ENCODE measurements at regions not wholly inside any gene's neighbourhood (a gene's known extent, or its start where the extent isn't known, plus 50 kb on each side); places are given as distances from the start of the nearest gene placed in this dataset.
"Not testable (repeated sequence)": the region's sequence is repeated elsewhere in the genome, so short reads cannot be mapped to it uniquely, and the experiment has no call there.

GRCh38 chr12:94856324-94856723 lies 147.2 kb downstream of the NDUFA12 start:
- no peak for DNase-seq

GRCh38 chr12:94855853-94856252 lies 147.6 kb downstream of the NDUFA12 start:
- no peak for DNase-seq

DNA sequence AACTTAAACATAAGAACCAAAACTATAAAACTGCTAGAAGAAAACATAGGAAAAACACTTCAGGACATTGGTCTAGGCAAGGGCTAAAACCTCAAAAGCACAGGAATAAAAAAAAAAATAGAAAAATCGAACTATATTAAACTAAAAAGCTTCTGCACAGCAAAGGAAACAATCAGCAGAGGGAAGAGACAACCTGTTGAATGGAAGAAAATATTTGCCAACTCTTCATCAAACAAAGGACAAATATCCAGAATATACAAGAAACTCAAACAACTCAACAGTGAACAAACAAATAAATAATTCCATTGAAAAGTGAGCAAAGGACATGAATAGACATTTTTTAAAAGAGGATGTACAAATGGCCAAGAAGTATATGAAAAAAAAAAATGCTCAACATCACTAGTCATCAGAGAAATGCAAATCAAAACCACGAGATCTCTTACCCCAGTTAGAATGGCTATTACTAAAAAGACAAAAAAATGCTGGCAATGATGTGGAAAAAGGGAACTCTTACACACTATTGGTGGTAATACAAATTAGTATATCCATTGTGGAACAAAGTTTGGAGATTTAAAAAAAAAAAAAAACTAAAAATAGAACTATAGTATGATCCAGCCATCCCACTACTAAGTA lies 152.0 kb downstream of the NDUFA12 start:
- no peak for DNase-seq

DNA sequence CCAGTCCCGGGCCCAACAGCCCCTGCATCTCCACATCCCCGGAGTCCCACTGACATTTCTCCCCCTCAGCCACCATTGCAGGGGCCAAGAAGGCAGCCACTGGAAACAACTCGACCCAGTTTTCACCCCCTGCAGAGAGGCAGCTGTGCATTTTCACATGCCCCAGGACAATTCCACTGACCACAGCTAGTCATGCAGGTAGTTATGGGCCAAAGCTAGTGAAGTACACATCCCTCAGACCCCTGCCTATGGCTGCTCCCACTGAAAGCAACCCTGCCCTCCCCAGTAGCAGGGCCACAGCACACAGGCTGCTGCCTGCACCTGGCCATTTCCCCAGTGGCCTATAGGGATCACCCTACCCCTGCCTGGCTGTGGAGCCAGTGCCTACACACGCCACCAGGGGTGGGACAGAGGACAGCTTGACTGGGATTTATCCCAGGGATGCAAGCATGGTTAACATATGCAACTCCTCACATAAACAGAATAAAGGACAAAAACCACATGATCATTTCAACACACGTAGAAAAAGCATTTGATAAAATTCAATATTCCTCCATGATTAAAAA lies 154.0 kb downstream of the NDUFA12 start:
- no peak for DNase-seq

GRCh38 chr12:94848966-94849365 lies 154.5 kb downstream of the NDUFA12 start:
- DNase-seq, result no peak

DNA sequence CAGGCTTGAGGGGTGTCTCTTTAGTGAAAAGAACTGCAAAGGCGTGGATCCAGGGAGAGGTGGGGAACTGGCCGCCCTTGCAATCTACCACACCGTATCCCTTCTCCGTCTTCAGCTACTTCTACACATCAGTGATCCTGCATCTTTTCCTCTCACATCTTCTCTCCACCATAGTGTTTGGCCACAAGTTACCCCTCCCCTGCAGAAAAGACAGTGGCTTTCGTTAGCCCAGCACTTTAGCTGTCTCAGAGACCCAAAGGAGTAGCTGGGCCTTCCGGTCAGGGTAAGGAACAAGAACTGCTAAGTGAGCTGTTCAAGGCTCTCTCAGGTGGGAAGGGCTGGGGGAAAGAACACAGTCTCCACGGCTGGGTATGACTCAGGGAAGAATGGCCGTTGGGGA lies 158.4 kb downstream of the NDUFA12 start:
- DNase-seq, result no peak

GRCh38 chr12:94844452-94844851 lies 159.0 kb downstream of the NDUFA12 start:
- DNase-seq, result no peak

- DNase-seq, result no peak
Measured at GRCh38 chr12:94841904-94842610, 161.4 kb downstream of the NDUFA12 start.

DNA sequence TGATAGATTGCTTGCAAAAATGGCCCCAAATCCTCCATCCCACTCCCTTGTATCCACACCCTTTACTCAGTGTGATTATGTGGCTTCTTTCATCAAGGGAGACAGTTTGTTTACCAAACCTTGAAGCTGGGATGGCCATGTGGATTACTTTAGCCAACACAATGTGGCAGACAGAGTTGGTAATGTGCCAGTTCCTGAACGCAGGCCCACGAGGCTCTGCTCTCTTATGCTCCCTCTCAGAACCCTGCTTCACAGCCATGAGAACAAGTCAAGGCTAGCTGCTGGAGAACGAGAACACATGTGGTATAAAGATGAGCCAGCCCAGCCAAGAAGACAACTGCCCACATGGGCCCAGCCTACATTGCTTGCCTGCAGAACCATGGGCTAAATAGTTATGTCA lies 162.3 kb downstream of the NDUFA12 start:
- no peak for DNase-seq

DNA sequence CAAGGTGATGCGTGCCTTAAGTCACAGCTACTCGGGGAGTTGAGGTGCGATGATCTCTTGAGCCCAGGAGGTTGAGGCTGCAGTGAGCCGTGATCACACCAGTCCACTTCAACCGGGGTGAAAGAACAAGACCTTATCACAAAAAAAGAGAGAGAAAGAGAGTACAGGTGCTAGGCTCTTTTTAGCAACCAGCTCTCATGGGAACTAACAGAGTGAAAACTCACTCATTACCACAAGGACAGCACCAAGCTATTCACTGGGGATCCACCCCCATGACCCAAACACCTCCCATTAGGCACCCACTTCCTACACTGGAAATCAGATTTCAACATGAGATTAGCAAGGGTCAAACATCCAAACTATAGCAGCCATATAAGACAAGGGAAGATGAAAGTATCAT lies 164.2 kb downstream of the NDUFA12 start:
- DNase-seq, result no peak

DNA sequence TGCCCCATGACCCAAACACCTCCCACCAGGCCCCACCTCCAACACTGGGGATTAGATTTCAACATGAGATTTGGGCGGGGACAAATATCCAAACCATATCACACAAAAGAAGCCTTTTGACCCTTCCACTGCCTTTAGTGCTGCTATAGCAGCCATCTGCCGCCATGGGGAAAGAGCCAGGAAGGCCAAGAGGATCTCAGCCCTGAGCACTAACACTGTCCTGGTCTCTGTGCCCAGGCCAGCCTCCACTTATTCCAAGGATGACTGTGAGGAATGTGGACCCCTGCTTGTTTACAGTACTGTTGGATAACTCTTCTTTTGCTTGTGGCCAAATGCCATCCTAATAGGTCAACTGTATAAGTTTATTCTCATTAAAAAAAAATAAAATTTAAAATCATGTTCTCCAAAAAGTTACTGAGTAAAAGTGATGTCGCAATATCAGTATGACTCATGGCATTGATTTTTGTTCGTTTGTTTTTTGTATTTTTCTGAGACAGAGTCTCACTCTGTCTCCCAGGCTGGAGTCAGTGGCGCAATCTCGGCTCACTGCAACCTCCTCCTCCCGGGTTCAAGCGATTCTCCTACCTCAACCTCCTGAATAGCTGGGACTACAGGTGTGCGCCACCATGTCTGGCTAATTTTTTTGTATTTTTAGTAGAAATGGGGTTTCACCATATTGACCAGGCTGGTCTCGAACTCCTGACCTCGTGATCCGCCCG lies 166.4 kb downstream of the NDUFA12 start:
- not testable (repeated sequence) for DNase-seq

DNA sequence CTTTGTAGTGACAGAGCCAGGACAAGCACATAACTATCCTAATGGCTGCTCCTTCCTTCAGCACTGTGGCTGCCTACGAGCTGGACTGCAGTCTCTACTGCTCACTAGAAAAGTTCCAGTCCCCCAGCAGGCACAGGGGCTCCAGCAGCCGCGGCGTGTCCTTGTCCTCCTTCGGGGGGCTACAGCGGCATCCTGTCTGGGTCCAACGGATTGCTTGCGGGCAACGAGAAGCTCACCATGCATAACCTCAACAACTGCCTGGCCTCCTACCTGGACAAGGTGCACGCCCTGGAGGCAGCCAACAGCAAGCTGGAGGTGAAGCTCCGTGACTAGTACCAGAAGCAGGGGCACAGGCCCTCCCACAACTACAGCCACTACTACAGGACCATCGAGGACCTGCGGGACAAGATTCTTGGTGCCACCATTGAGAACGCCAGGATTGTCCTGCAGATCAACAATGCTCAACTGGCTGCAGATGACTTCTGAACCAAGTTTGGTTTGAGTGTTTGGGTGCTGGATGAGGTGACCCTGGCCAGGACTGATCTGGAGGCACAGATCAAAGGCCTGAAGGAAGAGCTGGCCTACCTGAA lies 169.4 kb downstream of the NDUFA12 start:
- no peak for DNase-seq

GRCh38 chr12:94832780-94833681 lies 170.5 kb downstream of the NDUFA12 start:
- DNase-seq, result no peak

- DNase-seq, result no peak
Measured at GRCh38 chr12:94832105-94832504, 171.4 kb downstream of the NDUFA12 start.

GRCh38 chr12:94831081-94831751 lies 172.3 kb downstream of the NDUFA12 start:
- peak in 1 of 6 experiments; percentile 6 for DNase-seq

GRCh38 chr12:94829552-94829951 lies 173.9 kb downstream of the NDUFA12 start:
- no peak for DNase-seq

DNA sequence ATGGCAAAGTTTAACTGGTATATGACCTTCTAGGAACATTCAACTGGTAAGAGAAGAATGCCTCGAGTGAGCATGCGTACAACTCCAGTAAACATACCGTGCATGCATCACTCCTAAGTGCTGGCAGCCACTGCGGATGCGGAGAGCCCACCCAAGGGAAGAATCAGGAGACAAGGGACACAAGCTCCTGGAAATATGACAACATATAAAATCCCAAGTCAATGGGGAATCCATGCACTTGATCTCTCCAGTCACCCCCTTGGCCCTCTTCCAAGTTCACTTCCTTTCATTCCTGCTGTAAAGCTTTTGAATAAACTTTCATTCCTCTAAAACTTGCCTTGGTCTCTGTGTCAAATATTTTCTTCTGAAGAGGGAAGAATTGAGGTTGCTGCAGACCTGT lies 168.7 kb upstream of the TMCC3 start:
- DNase-seq, result no peak

- no peak for DNase-seq
Measured at GRCh38 chr12:94817695-94818075, 167.3 kb upstream of the TMCC3 start.

- not testable (repeated sequence) for DNase-seq
Measured at GRCh38 chr12:94817201-94817600, 166.8 kb upstream of the TMCC3 start.

DNA sequence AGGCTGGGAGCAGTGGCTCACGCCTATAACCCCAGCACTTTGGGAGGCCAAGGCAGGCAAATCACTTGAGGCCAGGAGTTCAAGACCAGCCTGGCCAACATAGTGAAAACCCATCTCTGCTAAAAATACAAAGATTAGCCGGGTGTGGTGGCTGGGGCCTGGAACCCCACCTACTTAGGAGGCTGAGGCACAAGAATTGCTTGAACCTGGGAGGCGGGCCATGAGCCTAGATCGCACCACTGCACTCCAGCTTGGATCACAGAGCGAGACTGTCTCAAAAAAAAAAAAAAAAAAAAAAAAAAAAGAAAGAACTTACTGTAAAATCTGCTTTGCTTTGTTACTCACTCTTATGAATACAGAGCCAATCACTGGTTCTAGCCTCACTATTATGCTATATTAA lies 166.4 kb upstream of the TMCC3 start:
- DNase-seq, result not testable (repeated sequence)

DNA sequence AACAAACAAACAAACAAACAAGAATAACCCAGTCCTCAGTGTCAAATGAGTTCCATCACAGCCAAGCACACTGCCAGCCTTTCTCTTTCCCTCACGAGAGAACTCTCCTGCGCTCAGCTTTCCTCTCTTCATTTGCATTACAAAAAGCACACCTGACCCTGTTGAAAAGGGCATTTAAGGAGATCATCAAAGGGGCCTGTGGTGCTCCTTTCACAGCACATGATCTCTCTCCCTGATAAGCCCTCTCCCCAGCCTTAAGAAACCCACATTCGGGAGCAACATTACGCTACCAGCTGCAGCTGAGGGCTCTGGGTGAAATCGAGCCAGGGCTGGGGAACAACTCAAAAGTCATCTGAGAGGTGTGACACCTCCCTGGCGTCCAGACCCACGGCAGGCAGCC lies 165.6 kb upstream of the TMCC3 start:
- no peak for DNase-seq

- DNase-seq, result no peak
Measured at GRCh38 chr12:94815450-94815849, 165.1 kb upstream of the TMCC3 start.

Data from stimulated activated naive CD4-positive, alpha-beta T cell (primary cell).